HCT116 (cell line): ENCODE measurements at regions not wholly inside any gene's neighbourhood (a gene's known extent, or its start where the extent isn't known, plus 50 kb on each side); places are given as distances from the start of the nearest gene placed in this dataset.

ENCODE experiments used
- ATAC-seq: fragments of 200-7000 bp; cut with Tn5 transposase; 2 replicates; pipeline ENCODE4 v1.9.1; 2020; ENCODE audit warnings: mild to moderate bottlenecking, moderate library complexity
- BruUV-seq: library from RNA; stranded (reverse); fragments of 400-500 nt; replicated peaks from 2 replicates; lab custom pipeline; 2021; lab: Mats Ljungman, UMichigan
- CTCF ChIA-PET: fragments of 300-600 bp; sonication (Branson Sonifier 250); formaldehyde crosslinking; loops from one replicate; lab custom pipeline; 2021; ENCODE audit warnings: antibody characterized with exemption; lab: Charles Lee
- POLR2A ChIA-PET: fragments of 300-600, 350-600 bp; sonication (Branson Sonifier 250); formaldehyde crosslinking; loops from one replicate; lab custom pipeline; 2021; ENCODE audit warnings: antibody characterized with exemption; lab: Charles Lee
- RAD21 ChIA-PET, 2 experiments: fragments of 300-600 bp; sonication (Branson Sonifier 250); formaldehyde crosslinking; loops; one replicate each; lab custom pipeline; 2023; ENCODE audit warnings: low total read pairs in 2 of 2; ENCODE audit not compliant: uncharacterized antibody in 2 of 2, unreplicated experiment in 2 of 2, low non-redundant PET in 1 of 2; lab: Charles Lee
- DNase-seq: peaks from one replicate; pipeline ENCODE4 v3.0.0-alpha.2; 2010; ENCODE audit warnings: low read depth, low spot score
- H2AFZ ChIP-seq: fragments of 200-600 bp; shearing (Covaris generic), sonication (generic); 2 replicates; pipeline ENCODE4 v1.6.1; 2017; ENCODE audit warnings: low read depth, mixed run types, mixed read lengths, antibody characterized with exemption, low read length; ENCODE audit not compliant: poor library complexity, severe bottlenecking
- H3K27ac ChIP-seq: 2 replicates; pipeline ENCODE4 v1.5.1; 2012; ENCODE audit warnings: low read depth, low read length
- H3K27me3 ChIP-seq: fragments of 200-600 bp; sonication (generic); 2 replicates; pipeline ENCODE4 v1.6.1; 2016; ENCODE audit warnings: mixed run types, low read length, mixed read lengths; ENCODE audit not compliant: insufficient read depth
- H3K36me3 ChIP-seq, 2 experiments: fragments of 200-500 bp in 1 of 2; fragments of 200-600 bp in 1 of 2; sonication (Bioruptor generic) in 1 of 2; sonication (generic) in 1 of 2; 2 replicates each; pipeline versions ENCODE4 v1.5.1 to v1.6.1; 2014 to 2016; ENCODE audit warnings: low read length in 2 of 2, inconsistent platforms in 1 of 2, mixed read lengths in 1 of 2, mixed run types in 1 of 2; ENCODE audit not compliant: insufficient read depth in 2 of 2, control insufficient read depth in 1 of 2
- H3K4me1 ChIP-seq, 2 experiments: fragments of 200-600 bp in 1 of 2; sonication (generic) in 1 of 2; 2 replicates each; pipeline versions ENCODE4 v1.5.1 to v1.6.1; 2012 to 2017; ENCODE audit warnings: low read length in 2 of 2, inconsistent platforms in 1 of 2, mild to moderate bottlenecking in 1 of 2, mixed read lengths in 1 of 2, mixed run types in 1 of 2, moderate library complexity in 1 of 2; ENCODE audit not compliant: insufficient read depth in 2 of 2, control insufficient read depth in 1 of 2
- H3K4me2 ChIP-seq: fragments of 200-600 bp; sonication (generic); 2 replicates; pipeline ENCODE4 v1.6.1; 2017; ENCODE audit warnings: mixed run types, low read length, mixed read lengths
- H3K4me3 ChIP-seq, 2 experiments: fragments of 200-600 bp in 1 of 2; sonication (generic) in 1 of 2; replicated peaks in 1 of 2; 2 replicates each; pipeline ENCODE4 v1.5.1; 2011 to 2016; ENCODE audit warnings: low read length in 2 of 2, control low read depth in 1 of 2, low read depth in 1 of 2, mild to moderate bottlenecking in 1 of 2, mixed read lengths in 1 of 2, mixed run types in 1 of 2
- H3K79me2 ChIP-seq: fragments of 200-600 bp; sonication (generic); 2 replicates; pipeline ENCODE4 v1.6.1; 2017; ENCODE audit warnings: mild to moderate bottlenecking, mixed run types, low read length, moderate library complexity, mixed read lengths; ENCODE audit not compliant: insufficient read depth
- H3K9ac ChIP-seq: fragments of 200-600 bp; sonication (generic); 2 replicates; pipeline ENCODE4 v1.6.1; 2016; ENCODE audit warnings: low read length, mixed read lengths
- H3K9me2 ChIP-seq: fragments of 200-600 bp; sonication (generic), shearing (Covaris generic); 2 replicates; pipeline ENCODE4 v1.6.1; 2017; ENCODE audit warnings: mixed run types, mild to moderate bottlenecking, moderate library complexity; ENCODE audit not compliant: insufficient read depth
- H3K9me3 ChIP-seq, 2 experiments: fragments of 200-500 bp in 1 of 2; fragments of 200-600 bp in 1 of 2; sonication (Bioruptor generic) in 1 of 2; sonication (generic) in 1 of 2; 2 replicates each; pipeline ENCODE4 v1.6.1; 2014 to 2017; ENCODE audit warnings: low read length in 2 of 2, mixed read lengths in 2 of 2, inconsistent platforms in 1 of 2, low read depth in 1 of 2, mild to moderate bottlenecking in 1 of 2, mixed run types in 1 of 2, moderate library complexity in 1 of 2; ENCODE audit not compliant: control insufficient read depth in 1 of 2, insufficient read depth in 1 of 2
- H4K20me1 ChIP-seq: fragments of 200-600 bp; sonication (generic), shearing (Covaris generic); 2 replicates; pipeline ENCODE4 v1.6.1; 2017; ENCODE audit warnings: mixed run types, mild to moderate bottlenecking, moderate library complexity; ENCODE audit not compliant: insufficient read depth
- CBX3 ChIP-seq: IDR thresholded peaks from 2 replicates; pipeline ENCODE4 v1.6.1; 2012; ENCODE audit warnings: low read depth
- CEBPB ChIP-seq: IDR thresholded peaks from 2 replicates; pipeline ENCODE4 v1.6.1; 2012; ENCODE audit warnings: low read depth
- ELF1 ChIP-seq: IDR thresholded peaks from 2 replicates; pipeline ENCODE4 v1.6.1; 2012; ENCODE audit warnings: low read depth, borderline replicate concordance
- EZH2 ChIP-seq: fragments of 200-600 bp; sonication (generic); IDR thresholded peaks from 2 replicates; pipeline ENCODE4 v1.6.1; 2017; ENCODE audit warnings: antibody characterized with exemption, mixed run types
- EZH2phosphoT487 ChIP-seq: fragments of 200-600 bp; IDR thresholded peaks from 2 replicates; pipeline ENCODE4 v1.6.1; 2018; ENCODE audit warnings: antibody characterized with exemption, borderline replicate concordance
- FOSL1 ChIP-seq: IDR thresholded peaks from 2 replicates; pipeline ENCODE4 v1.6.1; 2012; ENCODE audit warnings: low read depth
- JUND ChIP-seq: IDR thresholded peaks from 2 replicates; pipeline ENCODE4 v1.6.1; 2012
- POLR2AphosphoS5 ChIP-seq: IDR thresholded peaks from 2 replicates; pipeline ENCODE4 v1.6.1; 2011; ENCODE audit warnings: mild to moderate bottlenecking, low read depth, low read length, moderate library complexity
- RAD21 ChIP-seq: IDR thresholded peaks from 2 replicates; pipeline ENCODE4 v1.6.1; 2012; ENCODE audit warnings: low read depth, mild to moderate bottlenecking
- SIN3A ChIP-seq: IDR thresholded peaks from 2 replicates; pipeline ENCODE4 v1.6.1; 2012; ENCODE audit warnings: low read depth
- ZFX ChIP-seq: fragments of 450-650 bp; IDR thresholded peaks from 2 replicates; pipeline ENCODE4 v1.6.1; 2017
- ZNF274 ChIP-seq: fragments of 200-500 bp; sonication (Bioruptor generic); IDR thresholded peaks from 2 replicates; pipeline ENCODE4 v1.6.1; 2014; ENCODE audit warnings: mild to moderate bottlenecking, low read depth, low read length, inconsistent platforms
- intact Hi-C: fragments of 100-400 bp; cut with micrococcal nuclease; formaldehyde crosslinking; loops from 2 replicates; pipeline ENCODE4 v1.10.0; 2022
- TF ChIP-seq, protein P1 (sequence below): IDR thresholded peaks from 2 replicates; pipeline ENCODE4 v1.6.1; 2012
- TF ChIP-seq, protein P2 (sequence below), 3 experiments: fragments of 200-600 bp in 1 of 3; sonication (generic) in 1 of 3; IDR thresholded peaks in 2 of 3; conservative IDR thresholded peaks in 1 of 3; 2 replicates each; pipeline ENCODE4 v1.5.1; 2012 to 2017; ENCODE audit warnings: low read depth in 2 of 3, low read length in 2 of 3, antibody characterized with exemption in 1 of 3, borderline replicate concordance in 1 of 3, control low read depth in 1 of 3, mild to moderate bottlenecking in 1 of 3, mixed read lengths in 1 of 3, mixed run types in 1 of 3, moderate library complexity in 1 of 3; ENCODE audit not compliant: insufficient read depth in 1 of 3
- TF ChIP-seq, protein P3 (sequence below): IDR thresholded peaks from 2 replicates; pipeline ENCODE4 v1.6.1; 2012

DNA sequence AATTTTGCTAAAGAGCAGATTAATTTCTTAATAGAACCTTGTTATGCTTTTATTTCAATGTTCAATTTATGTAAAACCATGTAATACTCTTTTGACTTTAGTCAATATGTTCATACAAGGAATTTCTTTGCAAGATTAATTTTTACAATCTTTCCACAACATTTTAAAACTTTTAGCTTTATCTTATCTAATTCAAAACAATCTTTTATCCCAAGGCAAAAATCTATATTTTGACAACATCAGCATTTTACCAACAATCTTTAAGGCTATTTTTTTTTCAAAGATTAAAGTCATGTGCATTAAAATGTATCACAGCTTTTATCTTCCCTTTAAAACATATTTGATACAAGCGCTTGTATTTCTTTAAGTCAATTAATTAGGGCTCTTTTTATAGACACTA, 914.7 kb downstream of the PLOD2 start:
- Histone ChIP-seq H3K27me3 (no peaks in the 10 kb centered on the region), H2AFZ (no peak overlapping the region)

DNA sequence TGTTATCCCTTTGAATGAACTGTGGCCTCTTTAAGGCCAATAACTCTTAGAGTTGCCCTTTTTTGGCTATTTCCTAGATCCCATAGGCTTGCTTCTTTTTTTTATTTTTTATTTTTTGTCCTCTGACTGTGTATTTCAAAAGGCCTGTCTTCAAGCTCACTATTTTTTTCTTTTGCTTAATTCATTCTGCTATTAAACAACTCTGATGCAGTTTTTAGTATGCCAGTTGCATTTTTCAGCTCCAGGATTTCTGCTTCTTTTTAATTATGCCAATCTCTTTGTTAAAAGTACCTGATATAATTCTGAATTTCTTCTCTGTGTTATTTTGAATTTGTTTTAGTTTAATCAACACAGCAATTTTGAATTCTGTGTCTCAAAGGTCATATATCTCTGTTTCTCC, 912.1 kb downstream of the PLOD2 start:
- H3K9me3 ChIP-seq = no peaks in the 10 kb centered on the region
- ChIA-PET POLR2A (no interaction called here), RAD21 (no interaction called here), CTCF (no interaction called here)
- no peaks in the 10 kb centered on the region for H4K20me1 ChIP-seq
- intact Hi-C loops = no loop called here
- no peak overlapping the region for H3K4me3 ChIP-seq
- H3K36me3 ChIP-seq = no peaks in the 10 kb centered on the region
- no peaks in the 10 kb centered on the region for H3K9me2 ChIP-seq
- no peak overlapping the region for H2AFZ ChIP-seq
- H3K9ac ChIP-seq = no peak overlapping the region
- H3K4me1 ChIP-seq = no peaks in the 10 kb centered on the region
- H3K27me3 ChIP-seq = no peaks in the 10 kb centered on the region
- H3K79me2 ChIP-seq = no peaks in the 10 kb centered on the region
- no peak for TF ChIP-seq EZH2
- TF ChIP-seq, protein P1, sequence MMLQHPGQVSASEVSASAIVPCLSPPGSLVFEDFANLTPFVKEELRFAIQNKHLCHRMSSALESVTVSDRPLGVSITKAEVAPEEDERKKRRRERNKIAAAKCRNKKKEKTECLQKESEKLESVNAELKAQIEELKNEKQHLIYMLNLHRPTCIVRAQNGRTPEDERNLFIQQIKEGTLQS = no peak
- TF ChIP-seq, protein P2, sequence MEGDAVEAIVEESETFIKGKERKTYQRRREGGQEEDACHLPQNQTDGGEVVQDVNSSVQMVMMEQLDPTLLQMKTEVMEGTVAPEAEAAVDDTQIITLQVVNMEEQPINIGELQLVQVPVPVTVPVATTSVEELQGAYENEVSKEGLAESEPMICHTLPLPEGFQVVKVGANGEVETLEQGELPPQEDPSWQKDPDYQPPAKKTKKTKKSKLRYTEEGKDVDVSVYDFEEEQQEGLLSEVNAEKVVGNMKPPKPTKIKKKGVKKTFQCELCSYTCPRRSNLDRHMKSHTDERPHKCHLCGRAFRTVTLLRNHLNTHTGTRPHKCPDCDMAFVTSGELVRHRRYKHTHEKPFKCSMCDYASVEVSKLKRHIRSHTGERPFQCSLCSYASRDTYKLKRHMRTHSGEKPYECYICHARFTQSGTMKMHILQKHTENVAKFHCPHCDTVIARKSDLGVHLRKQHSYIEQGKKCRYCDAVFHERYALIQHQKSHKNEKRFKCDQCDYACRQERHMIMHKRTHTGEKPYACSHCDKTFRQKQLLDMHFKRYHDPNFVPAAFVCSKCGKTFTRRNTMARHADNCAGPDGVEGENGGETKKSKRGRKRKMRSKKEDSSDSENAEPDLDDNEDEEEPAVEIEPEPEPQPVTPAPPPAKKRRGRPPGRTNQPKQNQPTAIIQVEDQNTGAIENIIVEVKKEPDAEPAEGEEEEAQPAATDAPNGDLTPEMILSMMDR (IDR thresholded peaks at IDR 0.05 in 2 of 3, conservative IDR thresholded peaks at IDR 0.05 in 1 of 3; ENCODE audit: borderline replicate concordance in 1 of 3, insufficient read depth in 1 of 3, low read depth in 2 of 3, low read length in 2 of 3) = no peak
- TF ChIP-seq ELF1 = no peak
- no peak for TF ChIP-seq POLR2AphosphoS5
- TF ChIP-seq EZH2phosphoT487 = no peak
- no peak for TF ChIP-seq ZFX
- no peak for TF ChIP-seq SIN3A
- TF ChIP-seq CBX3 = no peak
- H3K4me2 ChIP-seq = no peak overlapping the region
- ATAC-seq (no peak), DNase-seq (no peak)
- BruUV-seq = no TSS peak
- no peak overlapping the region for H3K27ac ChIP-seq

More for the DNA sequence above, 914.7 kb downstream of the PLOD2 start:
- Histone ChIP-seq H3K9me3 (no peaks in the 10 kb centered on the region), H3K4me3 (no peak overlapping the region), H4K20me1 (no peaks in the 10 kb centered on the region; the same call in 1 of the 2 replicates), H3K4me2 (no peak overlapping the region), H3K27ac (no peak overlapping the region), H3K4me1 (no peaks in the 10 kb centered on the region), H3K79me2 (no peaks in the 10 kb centered on the region), H3K36me3 (no peaks in the 10 kb centered on the region), H3K9ac (no peak overlapping the region), H3K9me2 (no peaks in the 10 kb centered on the region)
- no peak for DNase-seq
- no TSS peak for BruUV-seq
- CTCF ChIA-PET = interaction anchor here (0.8 kb wide), 1 partner anchor 521 kb away, joined by 3 read pairs; no protein-coding TSS in a partner anchor
- RAD21 ChIA-PET = no interaction called here
- POLR2A ChIA-PET = no interaction called here
- TF ChIP-seq SIN3A (no peak), JUND (no peak), FOSL1 (no peak), CEBPB (no peak), ELF1 (no peak), RAD21 (no peak), EZH2phosphoT487 (no peak), ZFX (no peak), ZNF274 (no peak)
- TF ChIP-seq, protein P2 (IDR thresholded peaks at IDR 0.05 in 2 of 3, conservative IDR thresholded peaks at IDR 0.05 in 1 of 3; ENCODE audit: borderline replicate concordance in 1 of 3, insufficient read depth in 1 of 3, low read depth in 2 of 3, low read length in 2 of 3) = no peak
- TF ChIP-seq, protein P3, sequence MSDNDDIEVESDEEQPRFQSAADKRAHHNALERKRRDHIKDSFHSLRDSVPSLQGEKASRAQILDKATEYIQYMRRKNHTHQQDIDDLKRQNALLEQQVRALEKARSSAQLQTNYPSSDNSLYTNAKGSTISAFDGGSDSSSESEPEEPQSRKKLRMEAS = no peak
- intact Hi-C loops = no loop called here
- no peak for ATAC-seq
